ENCODE measurements at regions not wholly inside any gene's neighbourhood (a gene's known extent, or its start where the extent isn't known, plus 50 kb on each side); places are given as distances from the start of the nearest gene placed in this dataset.

DNA sequence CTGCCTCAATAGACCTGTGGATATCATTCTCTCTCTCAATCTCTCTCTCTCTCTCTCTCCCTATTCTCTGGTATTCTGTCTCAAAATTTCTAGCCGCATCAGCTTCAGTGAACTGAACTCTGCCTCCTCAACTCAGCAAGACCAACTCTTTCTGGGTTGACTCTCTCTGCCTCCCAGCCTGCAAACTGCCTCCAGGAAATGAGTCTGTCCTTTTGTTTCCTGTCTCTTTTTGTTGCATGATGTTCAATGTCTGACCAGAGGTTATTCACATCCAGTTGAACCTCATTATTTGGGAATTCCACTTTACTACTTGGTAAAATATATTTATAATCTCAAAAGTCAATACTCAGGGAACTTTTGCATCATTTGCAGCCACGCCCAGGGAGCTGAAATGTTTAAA is 682.7 kb upstream of the FZD8 start:
- TF ChIP-seq, protein P1, sequence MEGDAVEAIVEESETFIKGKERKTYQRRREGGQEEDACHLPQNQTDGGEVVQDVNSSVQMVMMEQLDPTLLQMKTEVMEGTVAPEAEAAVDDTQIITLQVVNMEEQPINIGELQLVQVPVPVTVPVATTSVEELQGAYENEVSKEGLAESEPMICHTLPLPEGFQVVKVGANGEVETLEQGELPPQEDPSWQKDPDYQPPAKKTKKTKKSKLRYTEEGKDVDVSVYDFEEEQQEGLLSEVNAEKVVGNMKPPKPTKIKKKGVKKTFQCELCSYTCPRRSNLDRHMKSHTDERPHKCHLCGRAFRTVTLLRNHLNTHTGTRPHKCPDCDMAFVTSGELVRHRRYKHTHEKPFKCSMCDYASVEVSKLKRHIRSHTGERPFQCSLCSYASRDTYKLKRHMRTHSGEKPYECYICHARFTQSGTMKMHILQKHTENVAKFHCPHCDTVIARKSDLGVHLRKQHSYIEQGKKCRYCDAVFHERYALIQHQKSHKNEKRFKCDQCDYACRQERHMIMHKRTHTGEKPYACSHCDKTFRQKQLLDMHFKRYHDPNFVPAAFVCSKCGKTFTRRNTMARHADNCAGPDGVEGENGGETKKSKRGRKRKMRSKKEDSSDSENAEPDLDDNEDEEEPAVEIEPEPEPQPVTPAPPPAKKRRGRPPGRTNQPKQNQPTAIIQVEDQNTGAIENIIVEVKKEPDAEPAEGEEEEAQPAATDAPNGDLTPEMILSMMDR (IDR thresholded peaks at IDR 0.05): no peak
- TF ChIP-seq EZH2 (IDR thresholded peaks at IDR 0.05; ENCODE audit: borderline replicate concordance, insufficient read depth, low read depth, low read length, poor library complexity, severe bottlenecking): no peak

Measured in B cell (primary cell).